Thyroid gland (tissue), 4 donors: ENCODE measurements at regions not wholly inside any gene's neighbourhood (a gene's known extent, or its start where the extent isn't known, plus 50 kb on each side); places are given as distances from the start of the nearest gene placed in this dataset.

ENCODE experiments used
- CTCF ChIP-seq, 6 experiments: fragments of 200-600 bp in 3 of 6; fragments of 450-650 bp in 3 of 6; sonication (generic) in 3 of 6; IDR thresholded peaks; one replicate each; pipeline ENCODE4 v1.5.1; 2016 to 2019; ENCODE audit warnings: antibody characterized with exemption in 6 of 6, mild to moderate bottlenecking in 2 of 6, inconsistent platforms in 1 of 6, moderate library complexity in 1 of 6
- POLR2A ChIP-seq, 2 donors: fragments of 450-650 bp; IDR thresholded peaks; one replicate each; pipeline ENCODE4 v1.6.1; 2017; ENCODE audit warnings: antibody characterized with exemption in 2 of 2, mild to moderate bottlenecking in 2 of 2, moderate library complexity in 1 of 2

GRCh38 chr3:139803294-139803693 is 125.5 kb upstream of the NMNAT3 start:
- TF ChIP-seq POLR2A (IDR thresholded peaks at IDR 0.05) (no peak), CTCF (IDR thresholded peaks at IDR 0.05) (no peak)
